GM19351 (cell line): ENCODE measurements at regions not wholly inside any gene's neighbourhood (a gene's known extent, or its start where the extent isn't known, plus 50 kb on each side); places are given as distances from the start of the nearest gene placed in this dataset.
"Not testable (repeated sequence)": the region's sequence is repeated elsewhere in the genome, so short reads cannot be mapped to it uniquely, and the experiment has no call there.

Experiments
- ATAC-seq: cut with Tn5 transposase; IDR thresholded peaks from one replicate; pipeline ENCODE4 v1.9.1; 2021; ENCODE audit warnings: mild to moderate bottlenecking, moderate library complexity; ENCODE audit not compliant: unreplicated experiment

GRCh38 chr18:2186967-2187366 is 384.3 kb downstream of the METTL4 start:
- ATAC-seq = no peak

- ATAC-seq = no peak
These were observed 383.0 kb downstream of the METTL4 start for GRCh38 chr18:2188258-2188657.

GRCh38 chr18:2191180-2191790 is 380.0 kb downstream of the METTL4 start:
- ATAC-seq = no peak

- no peak for ATAC-seq
These were observed 378.7 kb downstream of the METTL4 start for GRCh38 chr18:2192562-2192961.

GRCh38 chr18:2197946-2198345 is 373.4 kb downstream of the METTL4 start:
- ATAC-seq = no peak

- no peak for ATAC-seq
These were observed 372.2 kb downstream of the METTL4 start for GRCh38 chr18:2199060-2199459.

GRCh38 chr18:2201036-2201600 is 370.2 kb downstream of the METTL4 start:
- ATAC-seq = no peak

- ATAC-seq = no peak
These were observed 366.6 kb downstream of the METTL4 start for GRCh38 chr18:2204736-2205135.

- ATAC-seq = no peak
These were observed 364.0 kb downstream of the METTL4 start for GRCh38 chr18:2207294-2207693.

GRCh38 chr18:2212598-2213205 is 358.6 kb downstream of the METTL4 start:
- no peak for ATAC-seq

GRCh38 chr18:2213905-2214304 is 357.4 kb downstream of the METTL4 start:
- no peak for ATAC-seq

GRCh38 chr18:2217356-2217755 is 353.9 kb downstream of the METTL4 start:
- no peak for ATAC-seq

- no peak for ATAC-seq
These were observed 353.2 kb downstream of the METTL4 start for GRCh38 chr18:2218101-2218500.

- ATAC-seq = no peak
These were observed 351.6 kb downstream of the METTL4 start for GRCh38 chr18:2219706-2220105.

- no peak for ATAC-seq
These were observed 348.8 kb downstream of the METTL4 start for GRCh38 chr18:2222270-2223185.

GRCh38 chr18:2223449-2223848 is 347.9 kb downstream of the METTL4 start:
- no peak for ATAC-seq

GRCh38 chr18:2223849-2224248 is 347.5 kb downstream of the METTL4 start:
- no peak for ATAC-seq

GRCh38 chr18:2236232-2236631 is 335.1 kb downstream of the METTL4 start:
- no peak for ATAC-seq

- no peak for ATAC-seq
These were observed 333.6 kb downstream of the METTL4 start for GRCh38 chr18:2237706-2238105.

- no peak for ATAC-seq
These were observed 331.0 kb downstream of the METTL4 start for GRCh38 chr18:2240311-2240705.

GRCh38 chr18:2244641-2245040 is 326.7 kb downstream of the METTL4 start:
- ATAC-seq = no peak

- ATAC-seq = not testable (repeated sequence)
These were observed 324.2 kb downstream of the METTL4 start for GRCh38 chr18:2247101-2247500.
